MCF 10A (cell line): ENCODE measurements at regions not wholly inside any gene's neighbourhood (a gene's known extent, or its start where the extent isn't known, plus 50 kb on each side); places are given as distances from the start of the nearest gene placed in this dataset.
"Not testable (repeated sequence)": the region's sequence is repeated elsewhere in the genome, so short reads cannot be mapped to it uniquely, and the experiment has no call there.

Source experiments
- BruUV-seq: library from RNA; stranded (reverse); fragments of 400-500 nt; replicated peaks from 2 replicates; lab custom pipeline; 2021; lab: Mats Ljungman, UMichigan
- CTCF ChIA-PET: fragments of 300-600 bp; sonication (Branson Sonifier 250); formaldehyde crosslinking; extraction: SDS; loops from one replicate; lab custom pipeline; 2021; ENCODE audit warnings: antibody characterized with exemption, inconsistent platforms; lab: Yijun Ruan, JAX
- POLR2A ChIA-PET: fragments of 300-600, 350-650 bp; sonication (Branson Sonifier 250); formaldehyde crosslinking; extraction: SDS; loops from one replicate; lab custom pipeline; 2020; ENCODE audit warnings: antibody characterized with exemption, inconsistent platforms; lab: Yijun Ruan, JAX
- DNase-seq: peaks from one replicate; pipeline ENCODE4 v3.0.0-alpha.2; 2018; ENCODE audit not compliant: unreplicated experiment
- H3K27ac Mint-ChIP-seq: one replicate; pipeline ENCODE4 v1.8.0; 2022; ENCODE audit warnings: mild to moderate bottlenecking, low read depth, mixed read lengths; ENCODE audit not compliant: unreplicated experiment
- H3K27me3 Mint-ChIP-seq: one replicate; pipeline ENCODE4 v1.8.0; 2022; ENCODE audit warnings: mixed read lengths; ENCODE audit not compliant: insufficient read depth, unreplicated experiment
- H3K36me3 Mint-ChIP-seq: one replicate; pipeline ENCODE4 v1.8.0; 2022; ENCODE audit warnings: mild to moderate bottlenecking, moderate library complexity, mixed read lengths; ENCODE audit not compliant: insufficient read depth, unreplicated experiment
- H3K4me1 Mint-ChIP-seq: one replicate; pipeline ENCODE4 v1.8.0; 2022; ENCODE audit warnings: mixed read lengths; ENCODE audit not compliant: insufficient read depth, unreplicated experiment
- H3K4me3 Mint-ChIP-seq: one replicate; pipeline ENCODE4 v1.8.0; 2022; ENCODE audit warnings: mild to moderate bottlenecking, moderate library complexity, mixed read lengths; ENCODE audit not compliant: unreplicated experiment
- H3K9me3 Mint-ChIP-seq: one replicate; pipeline ENCODE4 v1.8.0; 2022; ENCODE audit warnings: mixed read lengths; ENCODE audit not compliant: unreplicated experiment
- CTCF ChIP-seq: fragments of 200-600 bp; IDR thresholded peaks from one replicate; pipeline ENCODE4 v1.8.0; 2022; ENCODE audit warnings: antibody characterized with exemption, mild to moderate bottlenecking; ENCODE audit not compliant: unreplicated experiment
- intact Hi-C: fragments of 100-400 bp; cut with micrococcal nuclease; formaldehyde crosslinking; loops from 2 replicates; pipeline ENCODE4 v1.14.1; 2022

- H3K36me3 Mint-ChIP-seq, result no peaks in the 10 kb centered on the region
- TF ChIP-seq CTCF, result no peak
- H3K4me1 Mint-ChIP-seq, result no peaks in the 10 kb centered on the region
- CTCF ChIA-PET, result interaction anchor here (0.7 to 2.3 kb wide), 4 partner anchors 8 to 389 kb away, joined by 3 to 8 read pairs (median 4); no protein-coding TSS in a partner anchor
- no peak for DNase-seq
- no peak overlapping the region for H3K4me3 Mint-ChIP-seq
- no TSS peak for BruUV-seq
- no peaks in the 10 kb centered on the region for H3K27me3 Mint-ChIP-seq
- H3K9me3 Mint-ChIP-seq, result no peaks in the 10 kb centered on the region
- POLR2A ChIA-PET, result interaction anchor here (1.0 to 1.5 kb wide), 2 partner anchors 20 to 371 kb away, joined by 3 read pairs; no protein-coding TSS in a partner anchor
- intact Hi-C loops, result no loop called here
- H3K27ac Mint-ChIP-seq, result no peak overlapping the region
These were observed 78.4 kb upstream of the EEA1 start for GRCh38 chr12:93007544-93007943.

GRCh38 chr12:93008044-93008778, 79.1 kb upstream of the EEA1 start:
- CTCF ChIA-PET, result interaction anchor here (0.7 to 2.3 kb wide), 5 partner anchors 9 to 388 kb away, joined by 3 to 8 read pairs (median 5); no protein-coding TSS in a partner anchor
- Mint-ChIP-seq H3K27ac (no peak overlapping the region), H3K9me3 (no peaks in the 10 kb centered on the region), H3K4me3 (no peak overlapping the region), H3K27me3 (no peaks in the 10 kb centered on the region), H3K36me3 (no peaks in the 10 kb centered on the region), H3K4me1 (no peaks in the 10 kb centered on the region)
- intact Hi-C loops, result no loop called here
- no TSS peak for BruUV-seq
- no peak for DNase-seq
- TF ChIP-seq CTCF, result no peak
- POLR2A ChIA-PET, result interaction anchor here (0.8 to 1.5 kb wide), 3 partner anchors 11 to 371 kb away, joined by 3 read pairs; no protein-coding TSS in a partner anchor

- H3K9me3 Mint-ChIP-seq, H3K36me3 Mint-ChIP-seq, intact Hi-C loops, H3K4me1 Mint-ChIP-seq, H3K27ac Mint-ChIP-seq, H3K27me3 Mint-ChIP-seq, H3K4me3 Mint-ChIP-seq, BruUV-seq, DNase-seq: not testable (repeated sequence)
- POLR2A ChIA-PET, result interaction anchor here (0.8 to 1.5 kb wide), 4 partner anchors 12 to 394 kb away, joined by 3 to 6 read pairs (median 3); no protein-coding TSS in a partner anchor
- CTCF ChIA-PET, result interaction anchor here (1.0 to 2.3 kb wide), 4 partner anchors 17 to 388 kb away, joined by 5 to 8 read pairs (median 6); no protein-coding TSS in a partner anchor
These were observed 79.8 kb upstream of the EEA1 start for GRCh38 chr12:93008880-93009279.

GRCh38 chr12:93009533-93009932, 80.4 kb upstream of the EEA1 start:
- no peak overlapping the region for H3K4me3 Mint-ChIP-seq
- H3K36me3 Mint-ChIP-seq, result no peaks in the 10 kb centered on the region
- H3K27me3 Mint-ChIP-seq, result no peaks in the 10 kb centered on the region
- BruUV-seq, result no TSS peak
- no peak for TF ChIP-seq CTCF
- no peak for DNase-seq
- H3K9me3 Mint-ChIP-seq, result no peaks in the 10 kb centered on the region
- intact Hi-C loops, result no loop called here
- ChIA-PET CTCF (interaction anchor here (1.0 to 2.3 kb wide), 5 partner anchors 17 to 387 kb away, joined by 5 to 8 read pairs (median 5); no protein-coding TSS in a partner anchor), POLR2A (interaction anchor here (1.1 to 1.3 kb wide), 2 partner anchors 80 to 394 kb away, joined by 3 to 6 read pairs; no protein-coding TSS in a partner anchor)
- H3K4me1 Mint-ChIP-seq, result no peaks in the 10 kb centered on the region
- H3K27ac Mint-ChIP-seq, result no peak overlapping the region
